Smooth muscle cell (in vitro differentiated cells): ENCODE measurements at regions not wholly inside any gene's neighbourhood (a gene's known extent, or its start where the extent isn't known, plus 50 kb on each side); places are given as distances from the start of the nearest gene placed in this dataset.

Experiments
- DNase-seq: peaks from one replicate; lab custom pipeline; 2025; ENCODE audit not compliant: unreplicated experiment; lab: John Stamatoyannopoulos, UW
- H2AFZ ChIP-seq: fragments of 200-600 bp; sonication (generic); 2 replicates; pipeline ENCODE4 v1.6.0; 2016; ENCODE audit warnings: antibody characterized with exemption, low read depth, mild to moderate bottlenecking
- H3F3A ChIP-seq: fragments of 200-600 bp; sonication (generic); 2 replicates; pipeline ENCODE4 v1.6.0; 2017; ENCODE audit warnings: antibody characterized with exemption, low read depth
- H3K27ac ChIP-seq: fragments of 200-600 bp; sonication (generic); 2 replicates; pipeline ENCODE4 v1.5.1; 2016; ENCODE audit warnings: low read depth, mild to moderate bottlenecking
- H3K27me3 ChIP-seq: fragments of 200-600 bp; sonication (generic); 2 replicates; pipeline ENCODE4 v1.6.1; 2016; ENCODE audit warnings: low read depth, mild to moderate bottlenecking
- H3K36me3 ChIP-seq: fragments of 200-600 bp; sonication (generic); 2 replicates; pipeline ENCODE4 v1.5.1; 2016; ENCODE audit warnings: low read depth
- H3K4me1 ChIP-seq: fragments of 200-600 bp; sonication (generic); 2 replicates; pipeline ENCODE4 v1.5.1; 2016; ENCODE audit warnings: low read depth
- H3K4me2 ChIP-seq: fragments of 200-600 bp; sonication (generic); 2 replicates; pipeline ENCODE4 v1.6.0; 2016; ENCODE audit warnings: mild to moderate bottlenecking
- H3K4me3 ChIP-seq: fragments of 200-600 bp; sonication (generic); 2 replicates; pipeline ENCODE4 v1.5.1; 2016; ENCODE audit warnings: mild to moderate bottlenecking
- H3K79me2 ChIP-seq: fragments of 200-600 bp; sonication (generic); 2 replicates; pipeline ENCODE4 v1.6.0; 2016; ENCODE audit warnings: low read depth, mild to moderate bottlenecking
- H3K9ac ChIP-seq: fragments of 200-600 bp; sonication (generic); 2 replicates; pipeline ENCODE4 v1.6.0; 2016; ENCODE audit warnings: low read depth
- H3K9me3 ChIP-seq: fragments of 200-600 bp; sonication (generic); replicated peaks from 2 replicates; pipeline ENCODE4 v1.5.1; 2016; ENCODE audit warnings: low read depth
- H4K20me1 ChIP-seq: fragments of 200-600 bp; sonication (generic); 2 replicates; pipeline ENCODE4 v1.6.0; 2016; ENCODE audit warnings: low read depth
- CTCF ChIP-seq: fragments of 200-600 bp; sonication (generic); IDR thresholded peaks from 2 replicates; pipeline ENCODE4 v1.5.1; 2017; ENCODE audit warnings: borderline replicate concordance, mild to moderate bottlenecking, antibody characterized with exemption; ENCODE audit not compliant: insufficient read depth, poor library complexity, severe bottlenecking
- WGBS: methylation state at CpG from one replicate; pipeline ENCODE4 v1.1.7; 2016; ENCODE audit warnings: low lambda C conversion rate; 5-methylcytosine and 5-hydroxymethylcytosine counted together

GRCh38 chr12:4086481-4086880 lies 187.1 kb upstream of the CCND2 start:
- Histone ChIP-seq H3F3A (peaks cover 5% of the 10 kb centered on the region), H3K4me1 (peaks cover 7% of the 10 kb centered on the region), H3K4me2 (no peak overlapping the region), H3K9me3 (no peaks in the 10 kb centered on the region), H3K27me3 (no peaks in the 10 kb centered on the region), H3K9ac (no peak overlapping the region), H4K20me1 (no peaks in the 10 kb centered on the region), H3K36me3 (no peaks in the 10 kb centered on the region), H3K79me2 (no peaks in the 10 kb centered on the region), H3K27ac (no peak overlapping the region), H3K4me3 (no peak overlapping the region), H2AFZ (peak overlapping the region; percentile 60)
- TF ChIP-seq CTCF: no peak
- no peak for DNase-seq
- 48% methylated on average over 1 of the region's 1 CpG for WGBS

GRCh38 chr12:4084573-4084972 lies 189.0 kb upstream of the CCND2 start:
- no peaks in the 10 kb centered on the region for H4K20me1 ChIP-seq
- H3K9me3 ChIP-seq: no peaks in the 10 kb centered on the region
- H3K27me3 ChIP-seq: no peaks in the 10 kb centered on the region
- H3K79me2 ChIP-seq: no peaks in the 10 kb centered on the region
- H3K4me3 ChIP-seq: no peak overlapping the region
- no peak overlapping the region for H3K27ac ChIP-seq
- H3K36me3 ChIP-seq: no peaks in the 10 kb centered on the region
- peaks cover 5% of the 10 kb centered on the region for H3K4me1 ChIP-seq
- no peak overlapping the region for H3K9ac ChIP-seq
- no peak overlapping the region for H2AFZ ChIP-seq
- TF ChIP-seq CTCF: no peak
- no peak for DNase-seq
- H3K4me2 ChIP-seq: no peak overlapping the region
- peaks cover 5% of the 10 kb centered on the region for H3F3A ChIP-seq
- 93% methylated on average over 8 of the region's 8 CpGs for WGBS

GRCh38 chr12:4082809-4083403 lies 190.7 kb upstream of the CCND2 start:
- no peaks in the 10 kb centered on the region for H3K79me2 ChIP-seq
- H3K4me2 ChIP-seq: no peak overlapping the region
- H3K4me1 ChIP-seq: no peaks in the 10 kb centered on the region
- no peaks in the 10 kb centered on the region for H3K27me3 ChIP-seq
- no peak for TF ChIP-seq CTCF
- 60% methylated on average over 13 of the region's 13 CpGs for WGBS
- no peaks in the 10 kb centered on the region for H3K36me3 ChIP-seq
- no peaks in the 10 kb centered on the region for H4K20me1 ChIP-seq
- no peak for DNase-seq
- no peaks in the 10 kb centered on the region for H3F3A ChIP-seq
- no peak overlapping the region for H3K4me3 ChIP-seq
- no peak overlapping the region for H3K9ac ChIP-seq
- H3K9me3 ChIP-seq: no peaks in the 10 kb centered on the region
- no peak overlapping the region for H2AFZ ChIP-seq
- no peak overlapping the region for H3K27ac ChIP-seq

- no peak for TF ChIP-seq CTCF
- Histone ChIP-seq H3F3A (no peaks in the 10 kb centered on the region), H4K20me1 (no peaks in the 10 kb centered on the region), H3K27ac (no peak overlapping the region), H3K9ac (no peak overlapping the region), H3K79me2 (no peaks in the 10 kb centered on the region), H3K27me3 (no peaks in the 10 kb centered on the region), H3K4me3 (no peak overlapping the region), H3K4me1 (no peaks in the 10 kb centered on the region), H3K36me3 (no peaks in the 10 kb centered on the region), H2AFZ (no peak overlapping the region), H3K4me2 (no peak overlapping the region), H3K9me3 (no peaks in the 10 kb centered on the region)
- WGBS: 100% methylated on average over 1 of the region's 1 CpG
- DNase-seq: no peak
These were observed 193.3 kb upstream of the CCND2 start for GRCh38 chr12:4080213-4080612.
